Activated gamma-delta T cell treated with anti-CD3 and anti-CD28 coated beads, Interleukin-2, amount 50 U/mL, for 16 hours (primary cell): ENCODE measurements at regions not wholly inside any gene's neighbourhood (a gene's known extent, or its start where the extent isn't known, plus 50 kb on each side); places are given as distances from the start of the nearest gene placed in this dataset.
"Not testable (repeated sequence)": the region's sequence is repeated elsewhere in the genome, so short reads cannot be mapped to it uniquely, and the experiment has no call there.

Source experiments
- DNase-seq: peaks from one replicate; pipeline ENCODE4 v3.0.0-alpha.2; 2020; ENCODE audit warnings: low read depth

- no peak for DNase-seq
These were observed 344.7 kb downstream of the TAF11L14 start for GRCh38 chr5:17978954-17979353.

- not testable (repeated sequence) for DNase-seq
These were observed 348.4 kb downstream of the TAF11L14 start for GRCh38 chr5:17982626-17983025.

GRCh38 chr5:17989036-17989435, 354.8 kb downstream of the TAF11L14 start:
- DNase-seq, result no peak

GRCh38 chr5:17989567-17990563, 355.6 kb downstream of the TAF11L14 start:
- no peak for DNase-seq

- DNase-seq, result no peak
These were observed 357.5 kb downstream of the TAF11L14 start for GRCh38 chr5:17991775-17992174.

- DNase-seq, result no peak
These were observed 358.0 kb downstream of the TAF11L14 start for GRCh38 chr5:17992291-17992690.

- DNase-seq, result no peak
These were observed 361.7 kb downstream of the TAF11L14 start for GRCh38 chr5:17995997-17996396.

GRCh38 chr5:17999858-18000257, 365.6 kb downstream of the TAF11L14 start:
- no peak for DNase-seq

GRCh38 chr5:18000744-18001143, 366.5 kb downstream of the TAF11L14 start:
- no peak for DNase-seq

- no peak for DNase-seq
These were observed 369.1 kb downstream of the TAF11L14 start for GRCh38 chr5:18003312-18003711.

GRCh38 chr5:18003784-18004183, 369.5 kb downstream of the TAF11L14 start:
- no peak for DNase-seq

- DNase-seq, result not testable (repeated sequence)
These were observed 372.0 kb downstream of the TAF11L14 start for GRCh38 chr5:18006235-18006634.

GRCh38 chr5:18008940-18009339, 374.7 kb downstream of the TAF11L14 start:
- DNase-seq, result no peak

- no peak for DNase-seq
These were observed 375.8 kb downstream of the TAF11L14 start for GRCh38 chr5:18010053-18010452.

- DNase-seq, result no peak
These were observed 384.2 kb downstream of the TAF11L14 start for GRCh38 chr5:18018472-18018871.

- DNase-seq, result no peak
These were observed 389.0 kb downstream of the TAF11L14 start for GRCh38 chr5:18023275-18023674.

GRCh38 chr5:18023986-18024385, 389.7 kb downstream of the TAF11L14 start:
- no peak for DNase-seq

- no peak for DNase-seq
These were observed 390.3 kb downstream of the TAF11L14 start for GRCh38 chr5:18024542-18024941.

GRCh38 chr5:18027241-18027867, 393.1 kb downstream of the TAF11L14 start:
- no peak for DNase-seq

- DNase-seq, result no peak
These were observed 393.8 kb downstream of the TAF11L14 start for GRCh38 chr5:18028036-18028435.

GRCh38 chr5:18032744-18033143, 398.5 kb downstream of the TAF11L14 start:
- no peak for DNase-seq

GRCh38 chr5:18036531-18036930, 402.3 kb downstream of the TAF11L14 start:
- no peak for DNase-seq

- no peak for DNase-seq
These were observed 403.5 kb downstream of the TAF11L14 start for GRCh38 chr5:18037718-18038117.
